Activated T-cell treated with anti-CD3 and anti-CD28 coated beads, Interleukin-2, amount 50 U/mL, for 72 hours (primary cell): ENCODE measurements at regions not wholly inside any gene's neighbourhood (a gene's known extent, or its start where the extent isn't known, plus 50 kb on each side); places are given as distances from the start of the nearest gene placed in this dataset.
"Not testable (repeated sequence)": the region's sequence is repeated elsewhere in the genome, so short reads cannot be mapped to it uniquely, and the experiment has no call there.

Experiments
- ATAC-seq, 2 donors: fragments of 150-1000 bp; cut with Tn5 transposase; replicated peaks in 1 of 2; 2 replicates each; pipeline ENCODE4 v1.10.0; 2021; ENCODE audit warnings: moderate library complexity in 2 of 2, mild to moderate bottlenecking in 1 of 2
- DNase-seq, 2 donors: peaks; one replicate each; pipeline ENCODE4 v3.0.0; 2021 to 2022; ENCODE audit warnings: mixed read lengths in 1 of 2
- H3K27ac Mint-ChIP-seq: one replicate; pipeline ENCODE4 v1.8.0; 2022; ENCODE audit warnings: mild to moderate bottlenecking, moderate library complexity, mixed read lengths
- H3K27me3 Mint-ChIP-seq: one replicate; pipeline ENCODE4 v1.8.0; 2022; ENCODE audit warnings: low read depth, mixed read lengths
- H3K36me3 Mint-ChIP-seq, 2 donors: one replicate each; pipeline ENCODE4 v1.8.0; 2022; ENCODE audit warnings: mixed read lengths in 2 of 2, mild to moderate bottlenecking in 1 of 2; ENCODE audit not compliant: insufficient read depth in 2 of 2
- H3K4me1 Mint-ChIP-seq: one replicate; pipeline ENCODE4 v1.8.0; 2022; ENCODE audit warnings: low read depth, mixed read lengths
- H3K4me3 Mint-ChIP-seq, 2 donors: one replicate each; pipeline ENCODE4 v1.8.0; 2022; ENCODE audit warnings: mild to moderate bottlenecking in 2 of 2, mixed read lengths in 2 of 2, moderate library complexity in 2 of 2
- H3K9me3 Mint-ChIP-seq, 2 donors: one replicate each; pipeline ENCODE4 v1.8.0; 2022; ENCODE audit warnings: mixed read lengths in 2 of 2

- Mint-ChIP-seq H3K9me3 (peaks cover 0 to 2% of the 10 kb centered on the region in 2 donors), H3K36me3 (no peaks in the 10 kb centered on the region), H3K27me3 (peaks cover 6% of the 10 kb centered on the region), H3K4me1 (no peaks in the 10 kb centered on the region), H3K4me3 (no peak overlapping the region), H3K27ac (no peak overlapping the region)
- ATAC-seq (no peak), DNase-seq (no peak)
These were observed 240.6 kb upstream of the SGCG start for GRCh38 chr13:22940090-22940710.

GRCh38 chr13:22940736-22941135 lies 240.0 kb upstream of the SGCG start:
- Mint-ChIP-seq H3K36me3 (no peaks in the 10 kb centered on the region), H3K9me3 (peaks cover 0 to 2% of the 10 kb centered on the region in 2 donors), H3K27me3 (peaks cover 9% of the 10 kb centered on the region), H3K27ac (no peak overlapping the region), H3K4me3 (no peak overlapping the region), H3K4me1 (no peaks in the 10 kb centered on the region)
- DNase-seq, result no peak
- no peak for ATAC-seq

- not testable (repeated sequence) for H3K4me1 Mint-ChIP-seq, H3K36me3 Mint-ChIP-seq, DNase-seq, H3K9me3 Mint-ChIP-seq, H3K27me3 Mint-ChIP-seq, ATAC-seq, H3K4me3 Mint-ChIP-seq, H3K27ac Mint-ChIP-seq
These were observed 239.3 kb upstream of the SGCG start for GRCh38 chr13:22941495-22941894.

- not testable (repeated sequence) for H3K27me3 Mint-ChIP-seq, H3K36me3 Mint-ChIP-seq, H3K27ac Mint-ChIP-seq, H3K9me3 Mint-ChIP-seq, ATAC-seq, H3K4me3 Mint-ChIP-seq, H3K4me1 Mint-ChIP-seq, DNase-seq
These were observed 237.9 kb upstream of the SGCG start for GRCh38 chr13:22942831-22943230.

GRCh38 chr13:22944378-22944777 lies 236.4 kb upstream of the SGCG start:
- ATAC-seq, result no peak
- Mint-ChIP-seq H3K9me3 (peaks cover 0 to 2% of the 10 kb centered on the region in 2 donors), H3K27me3 (peaks cover 9% of the 10 kb centered on the region), H3K36me3 (no peaks in the 10 kb centered on the region), H3K4me1 (no peaks in the 10 kb centered on the region), H3K4me3 (no peak overlapping the region), H3K27ac (no peak overlapping the region)
- no peak for DNase-seq

GRCh38 chr13:22945321-22946226 lies 235.2 kb upstream of the SGCG start:
- Mint-ChIP-seq H3K4me3 (no peak overlapping the region), H3K36me3 (no peaks in the 10 kb centered on the region), H3K4me1 (no peaks in the 10 kb centered on the region), H3K27me3 (peaks cover 9% of the 10 kb centered on the region), H3K27ac (no peak overlapping the region), H3K9me3 (peaks cover 2 to 4% of the 10 kb centered on the region in 2 donors)
- DNase-seq, result no peak
- no peak for ATAC-seq

- Mint-ChIP-seq H3K9me3 (peaks cover 3 to 9% of the 10 kb centered on the region in 2 donors), H3K27me3 (peaks cover 9% of the 10 kb centered on the region), H3K36me3 (peaks cover 0 to 2% of the 10 kb centered on the region in 2 donors), H3K4me3 (no peak overlapping the region), H3K27ac (no peak overlapping the region), H3K4me1 (no peaks in the 10 kb centered on the region)
- ATAC-seq (no peak), DNase-seq (no peak)
These were observed 232.4 kb upstream of the SGCG start for GRCh38 chr13:22948421-22948820.

GRCh38 chr13:22952018-22952417 lies 228.8 kb upstream of the SGCG start:
- not testable (repeated sequence) for H3K36me3 Mint-ChIP-seq, H3K27ac Mint-ChIP-seq, H3K4me1 Mint-ChIP-seq, H3K4me3 Mint-ChIP-seq, H3K27me3 Mint-ChIP-seq, DNase-seq, ATAC-seq, H3K9me3 Mint-ChIP-seq

- not testable (repeated sequence) for H3K9me3 Mint-ChIP-seq
These were observed 225.6 kb upstream of the SGCG start for GRCh38 chr13:22955147-22955546.

GRCh38 chr13:22956456-22957115 lies 224.2 kb upstream of the SGCG start:
- H3K4me1 Mint-ChIP-seq, H3K27ac Mint-ChIP-seq, ATAC-seq, DNase-seq, H3K27me3 Mint-ChIP-seq, H3K36me3 Mint-ChIP-seq, H3K9me3 Mint-ChIP-seq, H3K4me3 Mint-ChIP-seq: not testable (repeated sequence)

More at GRCh38 chr13:22955147-22955546, 225.6 kb upstream of the SGCG start:
- H3K27ac Mint-ChIP-seq, H3K27me3 Mint-ChIP-seq, ATAC-seq, H3K36me3 Mint-ChIP-seq, H3K4me1 Mint-ChIP-seq, DNase-seq, H3K4me3 Mint-ChIP-seq: not testable (repeated sequence)

GRCh38 chr13:22959859-22960258 lies 220.9 kb upstream of the SGCG start:
- H3K4me1 Mint-ChIP-seq, H3K27me3 Mint-ChIP-seq, H3K9me3 Mint-ChIP-seq, DNase-seq, H3K36me3 Mint-ChIP-seq, H3K4me3 Mint-ChIP-seq, H3K27ac Mint-ChIP-seq, ATAC-seq: not testable (repeated sequence)

- H3K27ac Mint-ChIP-seq, result no peak overlapping the region
- H3K9me3 Mint-ChIP-seq, result no peaks in the 10 kb centered on the region
- DNase-seq (no peak), ATAC-seq (no peak)
- no peaks in the 10 kb centered on the region for H3K4me1 Mint-ChIP-seq
- H3K27me3 Mint-ChIP-seq, result no peaks in the 10 kb centered on the region
- H3K36me3 Mint-ChIP-seq, result no peaks in the 10 kb centered on the region
- H3K4me3 Mint-ChIP-seq, result no peak overlapping the region
These were observed 220.0 kb upstream of the SGCG start for GRCh38 chr13:22960827-22961226.

GRCh38 chr13:22961342-22961741 lies 219.4 kb upstream of the SGCG start:
- H3K4me1 Mint-ChIP-seq, H3K9me3 Mint-ChIP-seq, ATAC-seq, H3K4me3 Mint-ChIP-seq, H3K36me3 Mint-ChIP-seq, DNase-seq, H3K27me3 Mint-ChIP-seq, H3K27ac Mint-ChIP-seq: not testable (repeated sequence)
